GM18861 (cell line): ENCODE measurements at regions not wholly inside any gene's neighbourhood (a gene's known extent, or its start where the extent isn't known, plus 50 kb on each side); places are given as distances from the start of the nearest gene placed in this dataset.

Experiments used
- ATAC-seq: cut with Tn5 transposase; IDR thresholded peaks from one replicate; pipeline ENCODE4 v1.9.1; 2021; ENCODE audit not compliant: unreplicated experiment

- ATAC-seq: no peak
Observed at GRCh38 chr6:26149240-26149639, 62.0 kb downstream of the HFE start.

DNA sequence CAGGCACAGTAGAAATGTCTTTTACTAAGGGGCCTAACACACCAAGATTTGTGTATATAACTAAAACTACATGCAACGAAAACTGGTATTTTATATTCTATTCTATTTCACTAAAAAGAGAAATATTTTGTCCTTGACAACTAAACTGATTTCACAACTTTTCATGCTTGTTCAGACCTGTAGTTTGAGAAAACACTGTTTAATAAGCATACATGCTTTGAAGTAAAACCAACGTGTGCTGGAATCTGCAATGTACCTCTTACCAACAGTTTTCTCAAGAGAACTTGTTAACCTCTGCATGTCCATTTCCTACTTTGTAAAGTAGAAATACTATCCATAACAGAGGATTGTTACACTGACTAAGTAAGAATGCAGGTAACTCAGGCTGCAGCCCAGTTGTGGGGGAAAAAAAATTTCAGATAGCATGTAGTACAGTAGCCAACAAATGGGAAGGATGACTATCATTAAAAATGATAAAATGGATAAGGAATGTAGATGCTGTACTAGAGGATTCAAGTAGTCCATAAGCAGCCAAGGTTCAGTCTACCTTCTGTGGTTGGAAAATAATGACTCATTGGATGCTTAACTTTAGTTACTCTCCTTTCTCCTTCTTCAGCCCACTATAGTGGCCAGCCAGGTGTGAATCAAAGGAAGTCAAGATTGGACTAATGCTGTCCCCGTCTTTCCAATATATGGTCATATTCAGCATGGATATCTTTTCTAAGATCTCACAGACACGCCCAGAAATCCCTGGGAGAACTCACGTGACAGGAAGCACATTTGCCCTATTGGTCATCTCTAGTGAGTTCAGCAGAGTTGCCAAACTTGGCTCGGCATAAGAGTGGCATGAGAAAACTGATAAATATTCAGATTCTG lies 65.2 kb downstream of the HFE start:
- ATAC-seq: no peak

DNA sequence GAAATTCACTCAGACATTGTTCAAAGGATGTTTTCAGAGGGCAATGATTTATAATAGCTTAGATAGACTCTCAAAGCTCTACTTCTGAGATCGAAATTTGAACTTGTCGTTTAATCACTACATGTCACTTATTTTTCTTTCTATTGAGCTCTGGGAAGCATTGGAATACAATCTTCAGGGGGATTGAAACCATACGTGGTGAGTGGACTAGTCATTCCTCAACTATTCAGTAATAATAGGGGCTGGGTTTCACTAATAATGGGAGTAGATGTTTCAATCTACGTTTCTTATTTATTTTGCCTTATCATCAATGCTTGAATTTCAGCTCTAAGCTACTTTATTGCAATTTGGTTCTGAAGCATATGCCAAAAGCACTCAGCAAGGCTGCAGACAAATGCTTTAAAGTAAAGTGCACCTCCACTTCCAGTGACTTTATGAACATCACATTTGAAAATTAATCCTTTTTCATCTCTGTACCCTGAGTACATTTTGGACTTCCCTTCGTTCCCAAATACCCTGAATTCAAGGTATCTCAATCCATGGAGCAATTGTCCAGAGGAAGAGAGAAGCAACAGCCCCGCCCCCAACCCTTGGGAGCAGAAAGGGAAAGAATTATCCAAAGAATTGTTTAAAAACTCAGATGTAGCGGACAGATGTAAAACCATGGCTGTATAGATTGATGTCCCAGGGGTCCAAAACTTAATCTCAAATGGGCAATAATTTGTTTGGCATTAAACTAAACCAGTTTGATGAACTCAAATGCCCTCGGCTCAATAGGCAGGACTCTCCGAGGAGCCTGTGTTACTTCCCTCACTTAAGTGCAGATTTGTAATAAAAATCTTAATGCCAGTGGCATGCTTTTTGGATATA lies 68.1 kb downstream of the HFE start:
- ATAC-seq: no peak

DNA sequence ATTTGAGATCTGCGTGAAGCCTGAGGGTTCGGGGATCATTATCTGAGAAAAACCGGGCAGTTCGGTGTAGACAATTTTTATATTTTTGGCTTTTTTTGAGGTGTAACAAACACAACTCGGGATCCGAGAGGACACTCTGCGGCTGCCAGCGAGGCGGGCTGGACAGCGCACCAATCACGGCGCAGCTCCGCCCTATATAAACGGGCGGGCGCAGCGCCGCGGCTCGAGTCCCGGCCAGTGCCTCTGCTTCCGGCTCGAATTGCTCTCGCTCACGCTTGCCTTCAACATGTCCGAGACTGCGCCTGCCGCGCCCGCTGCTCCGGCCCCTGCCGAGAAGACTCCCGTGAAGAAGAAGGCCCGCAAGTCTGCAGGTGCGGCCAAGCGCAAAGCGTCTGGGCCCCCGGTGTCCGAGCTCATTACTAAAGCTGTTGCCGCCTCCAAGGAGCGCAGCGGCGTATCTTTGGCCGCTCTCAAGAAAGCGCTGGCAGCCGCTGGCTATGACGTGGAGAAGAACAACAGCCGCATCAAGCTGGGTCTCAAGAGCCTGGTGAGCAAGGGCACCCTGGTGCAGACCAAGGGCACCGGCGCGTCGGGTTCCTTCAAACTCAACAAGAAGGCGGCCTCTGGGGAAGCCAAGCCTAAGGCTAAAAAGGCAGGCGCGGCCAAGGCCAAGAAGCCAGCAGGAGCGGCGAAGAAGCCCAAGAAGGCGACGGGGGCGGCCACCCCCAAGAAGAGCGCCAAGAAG lies 69.0 kb downstream of the HFE start:
- peak; percentile 35 for ATAC-seq

- peak; percentile 2 for ATAC-seq
Observed at GRCh38 chr6:26156850-26157250, 69.6 kb downstream of the HFE start.

- ATAC-seq: peak; percentile 65
Observed at GRCh38 chr6:26157251-26158075, 70.2 kb downstream of the HFE start.

DNA sequence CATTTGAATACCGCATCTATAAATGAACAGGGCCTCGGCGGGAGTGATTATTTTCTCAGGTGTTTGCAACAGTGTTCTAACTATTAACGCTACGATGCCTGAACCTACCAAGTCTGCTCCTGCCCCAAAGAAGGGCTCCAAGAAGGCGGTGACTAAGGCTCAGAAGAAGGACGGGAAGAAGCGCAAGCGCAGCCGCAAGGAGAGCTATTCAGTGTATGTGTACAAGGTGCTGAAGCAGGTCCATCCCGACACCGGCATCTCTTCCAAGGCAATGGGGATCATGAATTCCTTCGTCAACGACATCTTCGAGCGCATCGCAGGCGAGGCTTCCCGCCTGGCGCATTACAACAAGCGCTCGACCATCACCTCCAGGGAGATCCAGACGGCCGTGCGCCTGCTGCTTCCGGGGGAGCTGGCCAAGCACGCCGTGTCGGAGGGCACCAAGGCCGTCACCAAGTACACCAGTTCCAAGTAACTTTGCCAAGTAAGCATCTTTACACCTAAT lies 70.9 kb downstream of the HFE start:
- no peak for ATAC-seq

DNA sequence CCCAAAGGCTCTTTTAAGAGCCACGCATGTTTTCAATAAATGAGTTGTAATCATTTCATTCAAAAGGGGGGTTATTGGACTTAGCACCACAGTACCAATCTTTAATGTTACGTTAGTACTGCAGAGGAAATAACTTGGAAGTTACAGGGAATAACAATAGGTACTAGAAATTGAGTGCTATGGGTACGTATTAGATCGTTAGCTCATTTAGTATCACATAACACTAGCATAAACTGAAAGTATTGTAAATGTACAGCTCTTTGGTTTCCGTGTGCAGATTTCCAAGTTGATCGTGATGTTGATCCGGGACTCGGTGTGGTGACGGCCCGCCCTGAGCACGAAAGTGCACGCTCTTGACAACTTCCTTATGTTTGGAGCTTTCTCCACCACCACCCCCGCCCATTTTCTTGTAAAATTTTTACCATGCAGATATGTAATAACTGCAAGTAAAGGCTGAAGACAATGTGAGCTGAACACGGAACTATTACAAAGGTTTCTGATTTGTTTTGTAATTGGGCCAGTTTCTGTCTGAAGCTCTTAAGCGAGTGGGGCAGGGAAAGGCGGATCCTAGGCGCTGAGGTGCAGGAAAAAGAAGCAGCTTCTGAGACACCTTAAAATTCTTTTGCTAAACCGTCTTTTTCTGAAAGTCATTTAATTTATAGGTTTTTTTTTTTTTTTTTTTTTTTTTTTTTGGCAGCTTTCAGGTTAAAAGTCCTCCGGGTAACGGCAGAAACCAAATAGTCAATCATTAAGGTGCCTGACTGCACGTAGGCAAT lies 71.5 kb downstream of the HFE start:
- no peak for ATAC-seq

GRCh38 chr6:26159357-26160273 lies 72.4 kb downstream of the HFE start:
- no peak for ATAC-seq

- ATAC-seq: no peak
Observed at GRCh38 chr6:26161322-26161721, 74.1 kb downstream of the HFE start.

- ATAC-seq: no peak
Observed at GRCh38 chr6:26162399-26162798, 75.2 kb downstream of the HFE start.

- no peak for ATAC-seq
Observed at GRCh38 chr6:26163427-26164119, 76.3 kb downstream of the HFE start.

GRCh38 chr6:26164120-26164505 lies 76.9 kb downstream of the HFE start:
- no peak for ATAC-seq

GRCh38 chr6:26165261-26165790 lies 78.1 kb downstream of the HFE start:
- ATAC-seq: no peak

- no peak for ATAC-seq
Observed at GRCh38 chr6:26170181-26170580, 83.0 kb downstream of the HFE start.

DNA sequence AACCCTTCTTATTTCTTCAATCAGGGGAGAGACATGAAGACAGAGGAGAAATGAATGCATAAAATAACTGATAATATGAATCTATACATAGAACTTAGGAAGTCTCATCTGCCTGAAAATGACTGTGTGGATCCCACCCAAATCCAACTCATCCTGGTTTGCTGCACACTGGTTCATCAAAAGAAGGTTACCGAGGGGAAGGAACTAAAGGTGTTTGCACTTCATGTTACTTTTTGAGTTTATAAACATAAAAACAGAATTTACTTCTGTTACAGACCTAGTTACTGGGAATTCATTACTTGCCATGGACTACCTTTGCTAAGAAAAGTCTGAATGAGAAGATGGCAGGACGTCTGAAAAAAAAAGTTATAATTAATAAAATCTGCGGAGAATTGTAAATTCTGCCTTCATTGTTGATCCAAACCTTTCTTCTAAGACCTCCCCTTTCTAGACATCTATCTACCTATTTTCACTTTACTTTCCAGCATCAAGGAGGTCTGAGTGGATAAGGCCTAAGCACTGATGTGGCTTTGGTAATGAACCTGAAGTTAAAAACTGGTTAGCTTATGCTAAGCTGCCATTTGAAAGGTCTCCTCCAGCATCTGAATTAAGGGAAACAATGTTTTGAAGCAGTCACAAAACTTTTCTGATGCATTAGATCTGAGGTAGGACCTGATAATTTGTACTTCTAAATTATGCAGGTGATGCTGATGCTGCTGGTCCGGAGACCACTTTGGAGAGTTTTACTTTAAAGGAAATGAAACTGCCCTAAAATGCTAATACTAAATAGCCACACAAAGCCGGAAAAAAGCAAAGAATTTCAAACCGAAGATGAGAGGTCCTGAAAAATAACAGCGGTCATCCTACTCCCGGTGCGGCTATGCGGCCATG lies 84.0 kb downstream of the HFE start:
- ATAC-seq: no peak

DNA sequence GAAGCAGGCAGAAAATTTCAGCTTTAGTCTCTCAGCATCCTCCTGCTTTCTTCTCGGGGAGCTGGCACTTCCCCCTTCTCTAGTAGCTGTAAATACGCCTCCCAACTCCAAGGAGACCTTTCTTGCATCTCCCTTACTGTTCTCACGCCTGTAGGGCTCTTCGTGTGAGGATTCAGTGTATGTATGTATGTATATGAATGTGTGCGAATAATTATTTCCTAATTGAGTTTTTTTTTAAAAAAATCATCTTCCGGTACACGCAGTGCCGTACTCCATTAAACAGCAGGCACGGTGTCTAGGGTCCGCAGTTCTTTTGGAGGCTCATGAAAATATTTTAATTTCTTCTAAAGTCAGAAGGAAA lies 85.4 kb downstream of the HFE start:
- no peak for ATAC-seq
